NCI-H1436 treated with DMSO at 0.1 percent for 48 hours (cell line): ENCODE measurements at regions not wholly inside any gene's neighbourhood (a gene's known extent, or its start where the extent isn't known, plus 50 kb on each side); places are given as distances from the start of the nearest gene placed in this dataset.

Experiments
- DNase-seq: peaks from one replicate; lab custom pipeline; 2025; lab: John Stamatoyannopoulos, UW

GRCh38 chr18:77590943-77591515, 341.4 kb downstream of the GALR1 start:
- DNase-seq = no peak

GRCh38 chr18:77597726-77598125, 348.1 kb downstream of the GALR1 start:
- no peak for DNase-seq

- no peak for DNase-seq
These were observed 351.0 kb downstream of the GALR1 start for GRCh38 chr18:77600674-77601073.

DNA sequence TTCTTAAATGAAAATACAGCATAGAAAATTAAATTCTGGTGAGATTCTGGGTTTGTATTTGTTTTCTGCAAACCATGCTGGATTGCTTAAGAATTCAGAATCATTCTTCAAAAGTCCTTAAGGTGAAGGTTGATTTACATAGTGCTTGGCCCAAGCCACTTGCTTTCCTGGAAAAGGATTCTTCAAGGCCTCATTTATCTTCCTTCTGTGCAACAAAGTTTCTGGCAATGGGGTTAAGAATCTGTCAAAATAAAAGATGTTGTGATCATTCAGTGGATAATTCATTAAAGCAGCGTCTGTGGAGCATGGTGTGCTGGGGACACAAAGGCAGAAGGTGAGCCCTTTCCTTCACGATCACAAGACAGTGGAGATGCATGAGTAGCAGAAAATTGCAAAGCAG, 351.9 kb downstream of the GALR1 start:
- DNase-seq = no peak

DNA sequence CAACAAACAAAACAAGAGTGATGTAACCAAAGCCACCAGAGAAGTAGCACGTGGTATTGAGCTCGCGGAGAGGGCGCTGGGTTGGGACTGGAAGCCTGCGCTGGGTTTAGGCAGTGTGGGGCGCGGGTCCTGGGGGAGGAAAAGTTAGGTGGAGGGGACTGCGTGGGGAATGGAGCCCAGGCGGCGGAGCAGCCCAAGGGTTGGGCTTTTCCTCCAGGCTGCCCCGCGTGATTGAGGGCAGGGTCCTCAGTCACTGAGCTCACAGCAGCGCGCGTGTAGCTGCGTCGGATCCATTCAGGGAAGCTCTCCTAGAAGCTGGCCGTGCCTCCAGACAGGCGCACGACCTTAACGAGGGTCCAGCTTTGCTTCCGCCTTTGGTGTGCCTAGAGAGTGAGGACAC, 357.4 kb downstream of the GALR1 start:
- no peak for DNase-seq

DNA sequence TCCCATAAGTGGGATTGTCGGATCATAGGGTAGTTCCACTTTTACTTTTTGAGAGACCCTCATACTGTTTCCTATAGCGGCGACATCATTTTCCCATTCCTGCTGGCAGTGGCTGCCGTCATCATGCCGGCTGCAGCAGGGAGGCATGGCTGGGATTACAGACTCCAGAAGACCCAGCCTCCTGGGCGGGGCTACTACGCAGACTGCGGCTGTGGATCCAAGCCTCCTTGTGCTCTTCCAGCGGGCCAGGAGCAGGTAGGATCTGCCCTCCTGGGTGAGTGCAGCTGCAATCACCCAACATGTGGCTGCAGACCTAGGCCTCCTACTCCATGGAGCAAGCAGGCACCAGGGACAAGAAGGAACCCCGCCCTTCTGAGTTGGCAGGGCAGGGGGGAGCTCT, 359.2 kb downstream of the GALR1 start:
- no peak for DNase-seq

- DNase-seq = no peak
These were observed 368.0 kb downstream of the GALR1 start for GRCh38 chr18:77617694-77618093.

DNA sequence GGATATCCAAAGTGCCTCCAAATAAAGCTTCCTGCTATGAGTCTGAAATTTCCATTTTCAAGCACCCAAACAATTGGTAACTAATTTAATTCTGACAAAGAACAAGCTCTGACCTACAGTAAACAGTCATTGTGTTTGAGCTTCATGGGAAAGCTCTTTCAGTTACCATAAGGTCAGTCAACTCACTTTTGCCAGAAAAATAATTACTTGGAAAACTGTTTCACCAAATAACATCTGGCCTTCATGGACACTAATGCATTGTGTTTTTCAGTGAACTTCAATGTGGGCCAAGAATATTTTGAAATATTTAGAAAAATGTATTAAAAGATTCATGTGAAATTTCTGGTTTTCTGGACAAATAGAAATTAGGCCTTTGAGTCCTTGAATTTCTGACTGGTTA, 369.9 kb downstream of the GALR1 start:
- no peak for DNase-seq

DNA sequence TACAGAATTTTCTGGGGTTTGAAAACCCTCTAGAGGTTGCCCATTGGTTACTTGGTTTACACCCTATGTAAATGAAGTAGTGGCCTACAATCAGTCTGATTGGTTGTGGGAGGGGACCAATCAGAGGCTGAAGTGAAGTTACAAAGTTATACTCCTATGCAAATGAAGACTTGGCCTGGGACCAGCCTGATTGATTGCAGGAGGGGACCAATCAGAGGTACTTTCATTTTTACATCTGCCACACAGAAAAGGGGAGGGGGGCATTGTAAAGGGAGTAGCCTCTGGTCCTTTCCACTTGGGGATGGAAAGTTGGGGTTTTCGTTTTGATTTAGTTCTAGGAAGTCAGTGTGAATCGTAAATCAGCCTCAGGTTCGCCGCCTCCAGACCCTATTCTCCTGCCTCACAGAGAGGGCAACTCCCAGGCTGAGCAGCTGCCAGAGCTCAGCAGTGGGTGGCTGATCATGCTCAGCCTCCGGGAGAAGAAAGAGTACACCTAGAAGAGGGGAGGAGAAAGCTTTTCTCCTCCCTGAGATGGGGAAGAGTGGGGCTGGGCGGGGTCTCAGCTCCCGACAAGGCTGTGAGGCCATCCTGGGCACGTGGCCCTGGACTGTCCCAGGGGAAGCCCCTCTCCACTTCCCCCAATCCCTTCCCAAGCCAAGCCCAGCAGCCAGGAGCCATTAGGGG, 372.5 kb downstream of the GALR1 start:
- peak; percentile 30 for DNase-seq

- DNase-seq = no peak
These were observed 383.1 kb downstream of the GALR1 start for GRCh38 chr18:77632758-77633157.

GRCh38 chr18:77634494-77634893, 384.8 kb downstream of the GALR1 start:
- DNase-seq = no peak

DNA sequence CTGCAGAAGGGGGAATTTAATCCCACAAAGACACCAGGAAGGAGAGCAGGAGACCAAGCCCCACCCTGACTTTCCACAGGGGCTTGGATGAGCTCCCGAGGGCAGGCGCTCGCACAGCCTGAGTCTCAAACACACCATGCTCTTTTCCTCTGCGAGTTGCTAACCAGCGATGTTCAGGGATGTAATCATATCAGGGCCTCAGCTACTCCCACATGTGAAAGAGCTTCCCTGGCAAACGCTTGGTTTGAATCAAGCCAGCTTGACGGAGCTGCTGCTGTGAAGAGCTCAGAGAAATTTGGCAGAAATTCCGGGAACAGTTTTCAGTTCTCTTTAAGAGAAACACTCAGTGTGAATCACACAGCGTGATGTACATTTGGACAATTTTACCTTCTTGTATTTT, 385.8 kb downstream of the GALR1 start:
- DNase-seq = no peak

DNA sequence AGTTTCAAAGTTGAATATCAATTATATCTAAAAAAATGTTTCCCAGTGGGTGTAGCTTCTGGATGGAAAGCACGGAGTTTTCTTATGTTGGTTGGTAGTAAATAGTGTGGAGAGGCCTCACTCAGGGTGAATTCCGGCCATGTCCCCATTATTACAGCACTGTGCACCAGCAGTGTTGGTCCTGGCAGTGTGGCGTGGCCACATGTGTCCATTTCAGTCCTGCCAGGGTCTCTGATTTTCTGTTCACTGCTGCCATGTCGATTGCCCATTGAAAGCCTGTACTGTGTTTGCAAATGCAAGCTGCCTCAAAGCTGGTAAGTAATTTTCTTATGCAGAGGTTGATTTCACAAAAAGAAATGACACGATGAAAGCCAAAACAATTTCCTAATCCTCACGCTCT, 386.2 kb downstream of the GALR1 start:
- no peak for DNase-seq

- DNase-seq = no peak
These were observed 395.7 kb downstream of the GALR1 start for GRCh38 chr18:77645170-77645872.

GRCh38 chr18:77647472-77647871, 397.8 kb downstream of the GALR1 start:
- DNase-seq = no peak

DNA sequence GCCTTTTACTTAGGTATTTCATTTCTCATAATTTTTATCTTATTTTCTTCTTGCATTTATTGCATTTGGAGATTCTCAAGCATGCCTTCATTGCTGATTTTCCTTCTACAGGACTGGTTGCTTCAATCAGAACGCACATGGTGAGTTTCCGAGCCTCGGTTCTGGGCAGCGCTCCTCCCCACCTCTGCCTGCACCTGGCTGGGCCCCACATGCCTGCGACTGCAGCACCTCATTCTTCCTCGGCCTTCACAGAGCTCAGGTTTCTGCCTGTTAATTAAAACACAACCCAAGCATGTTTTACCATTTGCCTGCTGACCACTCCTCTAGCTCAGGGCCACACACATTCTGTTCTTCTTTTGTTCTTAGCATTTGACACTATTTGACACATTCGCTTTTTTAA, 398.8 kb downstream of the GALR1 start:
- no peak for DNase-seq

DNA sequence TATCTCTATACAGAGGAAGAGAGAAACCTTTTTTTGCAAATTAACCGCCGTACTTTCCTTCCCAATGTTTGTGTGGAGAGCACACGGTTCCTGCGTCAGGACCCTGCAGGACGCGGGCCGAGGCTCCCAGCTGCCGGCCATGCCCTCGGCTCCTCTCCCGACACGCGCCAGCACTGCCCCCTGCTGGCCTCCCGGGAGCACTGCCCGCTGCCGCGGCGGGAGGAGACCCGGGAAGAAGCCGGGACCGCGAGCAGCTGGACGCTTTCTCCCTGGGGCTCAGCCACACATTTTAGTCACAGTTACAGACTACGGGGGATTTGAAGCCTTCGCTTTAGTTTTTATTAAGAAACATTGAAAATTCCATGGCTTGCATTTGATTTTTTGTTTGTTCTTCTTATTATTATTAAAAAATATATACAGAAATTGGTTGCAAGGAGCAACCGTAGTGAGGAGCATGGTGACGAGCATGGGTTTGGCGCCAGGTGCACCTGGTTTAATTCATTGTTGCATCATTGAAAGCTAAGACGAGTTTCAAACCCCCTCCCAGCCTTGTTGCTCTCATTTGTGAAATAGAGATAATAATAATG, 401.2 kb downstream of the GALR1 start:
- peak; percentile 23 for DNase-seq

DNA sequence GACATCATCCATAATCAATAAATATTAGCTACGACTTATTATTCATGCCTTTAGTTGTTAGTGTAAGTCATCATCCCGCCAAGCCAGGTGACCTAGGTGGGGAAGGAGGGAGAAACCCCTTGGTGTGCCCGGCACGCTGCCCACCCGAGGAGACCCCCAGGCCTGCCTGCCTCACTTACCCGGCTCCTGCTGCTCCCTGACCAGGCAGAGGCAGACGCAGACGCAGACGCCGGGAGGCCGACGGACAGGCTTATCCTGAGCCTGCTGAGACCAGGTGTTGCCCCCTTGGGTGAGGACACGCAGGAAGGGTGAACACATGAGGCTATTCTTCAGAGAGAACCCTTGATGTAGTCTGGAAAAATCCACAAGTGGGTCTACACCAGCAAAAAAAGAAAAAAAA, 401.8 kb downstream of the GALR1 start:
- no peak for DNase-seq

- no peak for DNase-seq
These were observed 404.1 kb downstream of the GALR1 start for GRCh38 chr18:77653792-77654191.

DNA sequence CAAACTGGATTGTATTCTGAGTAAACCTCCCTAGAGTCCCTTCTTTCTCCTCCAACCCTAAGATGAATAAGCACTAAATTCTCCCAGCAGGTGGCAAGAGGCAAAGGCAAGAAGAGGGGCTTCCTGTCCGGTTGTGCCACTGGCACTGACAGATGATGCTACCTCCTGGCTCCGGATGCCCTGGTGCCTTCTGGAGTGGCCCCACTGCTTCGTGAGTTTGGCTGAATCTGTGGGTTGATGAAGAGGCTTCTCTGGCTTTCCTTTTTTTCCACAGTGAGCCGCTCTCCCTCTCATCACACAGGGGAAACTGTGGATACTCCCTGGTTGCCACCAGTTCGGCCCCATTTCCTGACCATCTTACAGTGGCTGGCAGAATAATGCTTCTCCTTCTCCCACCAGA, 404.7 kb downstream of the GALR1 start:
- DNase-seq = no peak

GRCh38 chr18:77657651-77658298, 408.1 kb downstream of the GALR1 start:
- DNase-seq = no peak

DNA sequence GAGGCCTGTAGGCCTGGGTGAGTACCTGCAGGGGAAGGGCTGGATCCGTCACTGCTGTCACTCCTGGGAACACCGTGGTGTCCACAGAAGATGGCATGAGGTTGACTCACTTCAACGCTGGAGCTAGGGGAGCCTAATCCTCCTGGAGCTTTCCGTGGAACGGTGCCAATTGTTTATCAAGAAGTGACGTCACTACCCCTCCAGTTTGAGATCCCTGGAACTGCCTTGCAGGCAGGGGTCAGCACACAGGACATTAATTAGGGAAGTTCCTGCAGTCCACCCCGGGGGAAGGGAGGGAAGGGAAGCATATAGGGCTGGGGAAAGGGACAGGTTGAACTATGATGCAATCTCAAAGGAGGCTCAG, 408.6 kb downstream of the GALR1 start:
- DNase-seq = no peak
